Colonic mucosa (tissue), 4 donors: ENCODE measurements at regions not wholly inside any gene's neighbourhood (a gene's known extent, or its start where the extent isn't known, plus 50 kb on each side); places are given as distances from the start of the nearest gene placed in this dataset.
"Not testable (repeated sequence)": the region's sequence is repeated elsewhere in the genome, so short reads cannot be mapped to it uniquely, and the experiment has no call there.

Source experiments
- DNase-seq: peaks from one replicate; pipeline ENCODE4 v3.0.0-alpha.2; 2020
- H3K27ac ChIP-seq: fragments of 200-600 bp; one replicate; pipeline ENCODE4 v1.8.0; 2021
- H3K27me3 ChIP-seq: fragments of 200-600 bp; one replicate; pipeline ENCODE4 v1.8.0; 2021
- H3K36me3 ChIP-seq: fragments of 200-600 bp; one replicate; pipeline ENCODE4 v1.8.0; 2021
- H3K4me1 ChIP-seq: fragments of 200-600 bp; one replicate; pipeline ENCODE4 v1.8.0; 2021; ENCODE audit warnings: mild to moderate bottlenecking
- H3K4me3 ChIP-seq: fragments of 200-600 bp; one replicate; pipeline ENCODE4 v1.8.0; 2021
- H3K9ac ChIP-seq, 2 donors: one replicate each; pipeline ENCODE4 v1.7.0; 2013; ENCODE audit warnings: control low read depth in 2 of 2, low read depth in 2 of 2, low read length in 2 of 2
- H3K9me3 ChIP-seq: fragments of 200-600 bp; one replicate; pipeline ENCODE4 v1.8.0; 2021
- CTCF ChIP-seq: fragments of 200-600 bp; IDR thresholded peaks from one replicate; pipeline ENCODE4 v1.8.0; 2022; ENCODE audit warnings: antibody characterized with exemption, mild to moderate bottlenecking
- intact Hi-C: fragments of 100-400 bp; cut with DNase I; formaldehyde crosslinking; loops from one replicate; pipeline ENCODE4 v1.14.1; 2022
- donor health status: healthy.
- donor health status: DM: no; HTN: no; CAD: no.
- donor health status: DM: no; HTN: no; CAD: no.

- no peaks in the 10 kb centered on the region for H3K36me3 ChIP-seq
- intact Hi-C loops, result no loop called here
- TF ChIP-seq CTCF, result no peak
- H3K27ac ChIP-seq, result no peak overlapping the region
- H3K4me1 ChIP-seq, result no peaks in the 10 kb centered on the region
- no peaks in the 10 kb centered on the region for H3K9me3 ChIP-seq
- no peak for DNase-seq
- H3K27me3 ChIP-seq, result no peaks in the 10 kb centered on the region
- H3K9ac ChIP-seq, result no peak overlapping the region
- H3K4me3 ChIP-seq, result no peak overlapping the region
These were observed 182.9 kb downstream of the C4orf33 start for GRCh38 chr4:129278868-129279267.

GRCh38 chr4:129282293-129282692 is 186.3 kb downstream of the C4orf33 start:
- H3K4me3 ChIP-seq, result no peak overlapping the region
- no peaks in the 10 kb centered on the region for H3K4me1 ChIP-seq
- no peak overlapping the region for H3K27ac ChIP-seq
- H3K9me3 ChIP-seq, result no peaks in the 10 kb centered on the region
- DNase-seq, result no peak
- intact Hi-C loops, result no loop called here
- H3K27me3 ChIP-seq, result no peaks in the 10 kb centered on the region
- TF ChIP-seq CTCF, result no peak
- H3K36me3 ChIP-seq, result no peaks in the 10 kb centered on the region
- H3K9ac ChIP-seq, result no peak overlapping the region

- not testable (repeated sequence) for H3K9ac ChIP-seq, H3K36me3 ChIP-seq
These were observed 196.2 kb downstream of the C4orf33 start for GRCh38 chr4:129292194-129292593.

GRCh38 chr4:129314781-129315180 is 218.8 kb downstream of the C4orf33 start:
- intact Hi-C loops, result no loop called here
- H3K27me3 ChIP-seq, result no peaks in the 10 kb centered on the region

More at GRCh38 chr4:129292194-129292593, 196.2 kb downstream of the C4orf33 start:
- H3K27me3 ChIP-seq, H3K4me3 ChIP-seq, intact Hi-C loops, H3K9me3 ChIP-seq, H3K27ac ChIP-seq, DNase-seq, H3K4me1 ChIP-seq: not testable (repeated sequence)

GRCh38 chr4:129322920-129323319 is 227.0 kb downstream of the C4orf33 start:
- Histone ChIP-seq H3K36me3 (no peaks in the 10 kb centered on the region), H3K27me3 (no peaks in the 10 kb centered on the region), H3K9me3 (no peaks in the 10 kb centered on the region), H3K27ac (no peak overlapping the region), H3K9ac (no peak overlapping the region), H3K4me3 (no peak overlapping the region), H3K4me1 (no peaks in the 10 kb centered on the region)
- intact Hi-C loops, result no loop called here
- TF ChIP-seq CTCF, result no peak
- no peak for DNase-seq

More at GRCh38 chr4:129314781-129315180, 218.8 kb downstream of the C4orf33 start:
- TF ChIP-seq CTCF, result no peak
- Histone ChIP-seq H3K4me3 (no peak overlapping the region), H3K9me3 (no peaks in the 10 kb centered on the region), H3K27ac (no peak overlapping the region), H3K9ac (no peak overlapping the region), H3K4me1 (no peaks in the 10 kb centered on the region), H3K36me3 (no peaks in the 10 kb centered on the region)
- no peak for DNase-seq

- no peak overlapping the region for H3K27ac ChIP-seq
- no peaks in the 10 kb centered on the region for H3K4me1 ChIP-seq
- H3K4me3 ChIP-seq, result no peak overlapping the region
- intact Hi-C loops, result no loop called here
- H3K36me3 ChIP-seq, result no peaks in the 10 kb centered on the region
- no peak for TF ChIP-seq CTCF
- no peak overlapping the region for H3K9ac ChIP-seq
- no peak for DNase-seq
- no peaks in the 10 kb centered on the region for H3K27me3 ChIP-seq
- H3K9me3 ChIP-seq, result no peaks in the 10 kb centered on the region
These were observed 227.7 kb downstream of the C4orf33 start for GRCh38 chr4:129323658-129324057.
